Mesenchymal stem cell (in vitro differentiated cells and primary cell): ENCODE measurements at regions not wholly inside any gene's neighbourhood (a gene's known extent, or its start where the extent isn't known, plus 50 kb on each side); places are given as distances from the start of the nearest gene placed in this dataset.

Source experiments
- DNase-seq: peaks from one replicate; pipeline ENCODE4 v3.0.0-alpha.2; 2013
- H2AFZ ChIP-seq: one replicate; pipeline ENCODE4 v1.6.1; 2013; ENCODE audit warnings: low read depth, mild to moderate bottlenecking, control low read depth, inconsistent platforms, low read length, moderate library complexity
- H2AK5ac ChIP-seq: 2 replicates; pipeline ENCODE4 v1.6.1; 2013; ENCODE audit warnings: low read length, moderate library complexity, mild to moderate bottlenecking, inconsistent platforms; ENCODE audit not compliant: severe bottlenecking
- H2BK120ac ChIP-seq: one replicate; pipeline ENCODE4 v1.6.1; 2013; ENCODE audit warnings: low read depth, mild to moderate bottlenecking, inconsistent platforms, low read length, moderate library complexity
- H2BK12ac ChIP-seq, 2 experiments: one replicate each; pipeline ENCODE4 v1.6.1; 2013; ENCODE audit warnings: inconsistent platforms in 2 of 2, low read length in 2 of 2, mild to moderate bottlenecking in 2 of 2, moderate library complexity in 2 of 2, control low read depth in 1 of 2
- H2BK15ac ChIP-seq: one replicate; pipeline ENCODE4 v1.6.1; 2013; ENCODE audit warnings: mild to moderate bottlenecking, low read depth, inconsistent platforms; ENCODE audit not compliant: poor library complexity, severe bottlenecking
- H2BK5ac ChIP-seq: 2 replicates; pipeline ENCODE4 v1.6.1; 2013; ENCODE audit warnings: low read depth, mild to moderate bottlenecking, low read length, control low read depth, inconsistent platforms; ENCODE audit not compliant: poor library complexity, severe bottlenecking
- H3K14ac ChIP-seq, 2 experiments: one replicate each; pipeline ENCODE4 v1.6.1; 2013; ENCODE audit warnings: inconsistent platforms in 2 of 2, low read length in 2 of 2, control low read depth in 1 of 2, mild to moderate bottlenecking in 1 of 2, moderate library complexity in 1 of 2
- H3K18ac ChIP-seq, 2 experiments: one replicate each; pipeline ENCODE4 v1.6.1; 2013; ENCODE audit warnings: inconsistent platforms in 2 of 2, low read length in 2 of 2, control low read depth in 1 of 2, low read depth in 1 of 2, mild to moderate bottlenecking in 1 of 2
- H3K23ac ChIP-seq, 2 experiments: one replicate each; pipeline ENCODE4 v1.6.1; 2013; ENCODE audit warnings: inconsistent platforms in 2 of 2, low read length in 2 of 2, mild to moderate bottlenecking in 2 of 2, moderate library complexity in 2 of 2, control low read depth in 1 of 2
- H3K27ac ChIP-seq: 2 replicates; pipeline ENCODE4 v1.5.1; 2013; ENCODE audit warnings: mild to moderate bottlenecking, moderate library complexity, low read length, control low read depth, inconsistent platforms; ENCODE audit not compliant: poor library complexity, severe bottlenecking
- H3K27me3 ChIP-seq, 2 experiments: 2 replicates each; pipeline versions ENCODE4 v1.6.1 to v1.7.0; 2013; ENCODE audit warnings: low read length in 2 of 2, mild to moderate bottlenecking in 2 of 2, moderate library complexity in 2 of 2, control low read depth in 1 of 2, inconsistent platforms in 1 of 2; ENCODE audit not compliant: control insufficient read depth in 1 of 2, insufficient read depth in 1 of 2
- H3K36me3 ChIP-seq, 2 experiments: 2 replicates each; pipeline versions ENCODE4 v1.6.1 to v1.7.0; 2013; ENCODE audit warnings: low read length in 2 of 2, control low read depth in 1 of 2, inconsistent platforms in 1 of 2, low read depth in 1 of 2, mild to moderate bottlenecking in 1 of 2; ENCODE audit not compliant: insufficient read depth in 2 of 2, control insufficient read depth in 1 of 2
- H3K4ac ChIP-seq, 2 experiments: one replicate each; pipeline ENCODE4 v1.6.1; 2013; ENCODE audit warnings: inconsistent platforms in 2 of 2, low read length in 2 of 2, mild to moderate bottlenecking in 2 of 2, moderate library complexity in 2 of 2, control low read depth in 1 of 2, low read depth in 1 of 2
- H3K4me1 ChIP-seq: 2 replicates; pipeline ENCODE4 v1.6.1; 2013; ENCODE audit warnings: low read depth, low read length, control low read depth; ENCODE audit not compliant: control insufficient read depth, insufficient read depth
- H3K4me2 ChIP-seq: 2 replicates; pipeline ENCODE4 v1.6.1; 2013; ENCODE audit warnings: low read length, mild to moderate bottlenecking, inconsistent platforms; ENCODE audit not compliant: poor library complexity, severe bottlenecking
- H3K4me3 ChIP-seq, 2 experiments: 2 replicates each; pipeline versions ENCODE4 v1.5.1 to v1.7.0; 2013; ENCODE audit warnings: low read length in 2 of 2, mild to moderate bottlenecking in 2 of 2, control low read depth in 1 of 2, low read depth in 1 of 2; ENCODE audit not compliant: insufficient read depth in 1 of 2
- H3K79me1 ChIP-seq: replicated peaks from 2 replicates; pipeline ENCODE4 v1.6.1; 2013; ENCODE audit warnings: mild to moderate bottlenecking, control low read depth, low read length, inconsistent platforms; ENCODE audit not compliant: poor library complexity, severe bottlenecking
- H3K9ac ChIP-seq: 2 replicates; pipeline ENCODE4 v1.7.0; 2013; ENCODE audit warnings: mild to moderate bottlenecking, low read length, moderate library complexity
- H3K9me3 ChIP-seq: 2 replicates; pipeline ENCODE4 v1.7.0; 2013; ENCODE audit warnings: mild to moderate bottlenecking, low read length; ENCODE audit not compliant: control insufficient read depth
- H4K8ac ChIP-seq: one replicate; pipeline ENCODE4 v1.6.1; 2013; ENCODE audit warnings: inconsistent platforms, mild to moderate bottlenecking, low read length, moderate library complexity
- H4K91ac ChIP-seq: one replicate; pipeline ENCODE4 v1.6.1; 2013; ENCODE audit warnings: mild to moderate bottlenecking, low read length, inconsistent platforms
- WGBS: methylation state at CpG from one replicate; pipeline ENCODE4 v1.1.7; 2013; ENCODE audit warnings: mixed read lengths; 5-methylcytosine and 5-hydroxymethylcytosine counted together

- no peak overlapping the region for H2BK120ac ChIP-seq
- H3K9ac ChIP-seq, result no peak overlapping the region
- H3K18ac ChIP-seq, result no peak overlapping the region
- H3K4me1 ChIP-seq, result peaks cover 5% of the 10 kb centered on the region
- no peak overlapping the region for H3K4ac ChIP-seq
- H2BK12ac ChIP-seq, result no peak overlapping the region
- H3K4me2 ChIP-seq, result no peak overlapping the region
- WGBS, result 100% methylated on average over 1 of the region's 2 CpGs
- no peak overlapping the region for H3K14ac ChIP-seq
- no peaks in the 10 kb centered on the region for H3K9me3 ChIP-seq
- H2AK5ac ChIP-seq, result no peak overlapping the region
- no peak overlapping the region for H4K8ac ChIP-seq
- H3K27ac ChIP-seq, result no peak overlapping the region
- no peak overlapping the region for H4K91ac ChIP-seq
- no peak overlapping the region for H3K23ac ChIP-seq
- no peaks in the 10 kb centered on the region for H3K36me3 ChIP-seq
- H3K79me1 ChIP-seq, result no peaks in the 10 kb centered on the region
- no peak overlapping the region for H3K4me3 ChIP-seq
- no peak overlapping the region for H2BK5ac ChIP-seq
- no peak overlapping the region for H2AFZ ChIP-seq
- no peak for DNase-seq
- H3K27me3 ChIP-seq, result peaks cover 0 to 11% of the 10 kb centered on the region in 2 experiments
- no peak overlapping the region for H2BK15ac ChIP-seq
Observed at GRCh38 chr2:12620759-12621158, 96.0 kb upstream of the TRIB2 start.

GRCh38 chr2:12623051-12623450, 93.7 kb upstream of the TRIB2 start:
- Histone ChIP-seq H2BK15ac (no peak overlapping the region), H3K4me3 (no peak overlapping the region), H3K14ac (no peak overlapping the region), H3K18ac (no peak overlapping the region), H3K9ac (no peak overlapping the region), H3K27me3 (peaks cover 0 to 14% of the 10 kb centered on the region in 2 experiments), H4K8ac (no peak overlapping the region), H2BK12ac (no peak overlapping the region), H2BK120ac (no peak overlapping the region), H3K4me1 (peaks cover 5% of the 10 kb centered on the region), H2AK5ac (no peak overlapping the region), H4K91ac (no peak overlapping the region), H3K36me3 (no peaks in the 10 kb centered on the region), H2BK5ac (no peak overlapping the region), H3K9me3 (no peaks in the 10 kb centered on the region), H3K23ac (no peak overlapping the region), H3K27ac (no peak overlapping the region), H3K4me2 (no peak overlapping the region), H3K4ac (no peak overlapping the region), H3K79me1 (no peaks in the 10 kb centered on the region), H2AFZ (no peak overlapping the region)
- WGBS, result 86% methylated on average over 1 of the region's 1 CpG
- no peak for DNase-seq

- H3K27me3 ChIP-seq, result peaks cover 0 to 14% of the 10 kb centered on the region in 2 experiments
- no peak overlapping the region for H3K14ac ChIP-seq
- H2BK15ac ChIP-seq, result no peak overlapping the region
- WGBS, result 98% methylated on average over 4 of the region's 6 CpGs
- no peak overlapping the region for H3K9ac ChIP-seq
- H3K9me3 ChIP-seq, result no peaks in the 10 kb centered on the region
- H4K91ac ChIP-seq, result no peak overlapping the region
- no peak overlapping the region for H2BK12ac ChIP-seq
- H2BK5ac ChIP-seq, result no peak overlapping the region
- peaks cover 5% of the 10 kb centered on the region for H3K4me1 ChIP-seq
- no peaks in the 10 kb centered on the region for H3K36me3 ChIP-seq
- no peak overlapping the region for H3K4me3 ChIP-seq
- no peak overlapping the region for H2AK5ac ChIP-seq
- H3K79me1 ChIP-seq, result no peaks in the 10 kb centered on the region
- H3K18ac ChIP-seq, result no peak overlapping the region
- H2AFZ ChIP-seq, result no peak overlapping the region
- no peak overlapping the region for H3K4me2 ChIP-seq
- H3K27ac ChIP-seq, result no peak overlapping the region
- H3K23ac ChIP-seq, result no peak overlapping the region
- no peak overlapping the region for H2BK120ac ChIP-seq
- DNase-seq, result no peak
- H4K8ac ChIP-seq, result no peak overlapping the region
- H3K4ac ChIP-seq, result no peak overlapping the region
Observed at GRCh38 chr2:12624384-12624783, 92.4 kb upstream of the TRIB2 start.

- no peak overlapping the region for H3K14ac ChIP-seq
- H3K4ac ChIP-seq, result no peak overlapping the region
- no peak overlapping the region for H3K18ac ChIP-seq
- H3K36me3 ChIP-seq, result no peaks in the 10 kb centered on the region
- H3K4me1 ChIP-seq, result peaks cover 3% of the 10 kb centered on the region
- H2BK120ac ChIP-seq, result no peak overlapping the region
- H4K8ac ChIP-seq, result peak overlapping the region; percentile 43
- no peak overlapping the region for H3K4me2 ChIP-seq
- WGBS, result 68% methylated on average over 5 of the region's 5 CpGs
- H3K79me1 ChIP-seq, result no peaks in the 10 kb centered on the region
- no peaks in the 10 kb centered on the region for H3K9me3 ChIP-seq
- no peak overlapping the region for H2BK12ac ChIP-seq
- no peak overlapping the region for H3K23ac ChIP-seq
- H3K27ac ChIP-seq, result no peak overlapping the region
- DNase-seq, result no peak
- no peak overlapping the region for H2AFZ ChIP-seq
- no peak overlapping the region for H3K4me3 ChIP-seq
- H2BK5ac ChIP-seq, result no peak overlapping the region
- no peak overlapping the region for H2AK5ac ChIP-seq
- H2BK15ac ChIP-seq, result no peak overlapping the region
- H4K91ac ChIP-seq, result no peak overlapping the region
- H3K27me3 ChIP-seq, result peaks cover 0 to 14% of the 10 kb centered on the region in 2 experiments
- no peak overlapping the region for H3K9ac ChIP-seq
Observed at GRCh38 chr2:12624905-12625598, 91.7 kb upstream of the TRIB2 start.
